Heart left ventricle (tissue), 16 donors: ENCODE measurements at regions not wholly inside any gene's neighbourhood (a gene's known extent, or its start where the extent isn't known, plus 50 kb on each side); places are given as distances from the start of the nearest gene placed in this dataset.

Source experiments
- ATAC-seq, 4 donors: fragments of 200-7000 bp; cut with Tn5 transposase; one replicate each; pipeline ENCODE4 v1.9.1; 2020 to 2022; ENCODE audit warnings: moderate library complexity in 4 of 4, mild to moderate bottlenecking in 3 of 4, moderate number of reproducible peaks in 1 of 4
- DNase-seq, 5 donors: peaks; one replicate each; pipeline ENCODE4 v3.0.0-alpha.2; 2020
- H3K27ac ChIP-seq, 12 donors: fragments of 200-600 bp; sonication (generic) in 4 of 12; one replicate each; pipeline versions ENCODE4 v1.5.0 to v1.8.0; 2016 to 2022; ENCODE audit warnings: mild to moderate bottlenecking in 2 of 12
- H3K27me3 ChIP-seq, 9 donors: fragments of 200-600 bp; sonication (generic) in 2 of 9; one replicate each; pipeline versions ENCODE4 v1.5.1 to v1.8.0; 2016 to 2022; ENCODE audit warnings: mild to moderate bottlenecking in 3 of 9
- H3K36me3 ChIP-seq, 9 donors: fragments of 200-600 bp; sonication (generic) in 2 of 9; one replicate each; pipeline versions ENCODE4 v1.5.0 to v1.8.0; 2018 to 2022; ENCODE audit warnings: mild to moderate bottlenecking in 2 of 9
- H3K4me1 ChIP-seq, 12 donors: fragments of 200-600 bp; sonication (generic) in 4 of 12; one replicate each; pipeline versions ENCODE4 v1.5.0 to v1.8.0; 2016 to 2022; ENCODE audit warnings: mild to moderate bottlenecking in 3 of 12
- H3K4me3 ChIP-seq, 12 donors: fragments of 200-600 bp; sonication (generic) in 4 of 12; one replicate each; pipeline versions ENCODE4 v1.5.0 to v1.8.0; 2017 to 2022; ENCODE audit warnings: mild to moderate bottlenecking in 9 of 12, moderate library complexity in 4 of 12
- H3K9me3 ChIP-seq, 12 donors: fragments of 200-600 bp; sonication (generic) in 4 of 12; one replicate each; pipeline versions ENCODE4 v1.5.0 to v1.8.0; 2016 to 2022; ENCODE audit warnings: mild to moderate bottlenecking in 1 of 12
- CTCF ChIP-seq, 12 donors: fragments of 200-600 bp; sonication (generic) in 4 of 12; IDR thresholded peaks; one replicate each; pipeline versions ENCODE4 v1.5.0 to v1.8.0; 2018 to 2022; ENCODE audit warnings: antibody characterized with exemption in 12 of 12, mild to moderate bottlenecking in 5 of 12
- POLR2A ChIP-seq, 2 donors: fragments of 450-650 bp; IDR thresholded peaks; one replicate each; pipeline ENCODE4 v1.6.1; 2017; ENCODE audit warnings: antibody characterized with exemption in 2 of 2, mild to moderate bottlenecking in 2 of 2, moderate library complexity in 2 of 2
- WGBS, 4 donors: extraction: QIAGEN DNeasy Blood & Tissue Kit in 2 of 4; methylation state at CpG; one replicate each; pipeline versions ENCODE4 v1.1.5 to v1.1.7; 2013 to 2018; 5-methylcytosine and 5-hydroxymethylcytosine counted together
- intact Hi-C, 10 donors: fragments of 100-400 bp; cut with DNase I; formaldehyde crosslinking; loops; one replicate each; pipeline versions ENCODE4 v1.11.1 to v1.14.2; 2022
- donor health status: ischemic (EF 13 %, LVEDD 7.1; RV severe dilation, severe dysfunction).
- donor health status: healthy with polysubstance abuse.
- donor health status: DM: no; HTN: yes; CAD: no.
- donor health status: DM: no; HTN: no; CAD: no.
- donor health status: ischemic (EF 25% LVEDD 6.9; RV normal size, moderate dysfunction).
- donor health status: ischemic (EF 25% LVEDD 5.7; RV mildly dilated, moderate dysfunction).
- donor health status: healthy.
- donor health status: DM: yes; HTN: yes; CAD: no.
- donor health status: ischemic (EF 35%, LVEDD 5.7; RV mildly dilated, moderate dysfunction).
- donor health status: nonischemic (EF 11% LVEDD 7.7; RV severe dilation, severe dysfunction).
- donor health status: DM: yes; HTN: yes; CAD: no.
- donor health status: PGD.
- donor health status: ischemic (EF 29% LVEDD 5.4; RV normal size, mild dysfunction).
- donor health status: nonischemic (EF 23%, LVEDD 6.1; RV moderate dilation, normal function).

- Histone ChIP-seq H3K27me3 (peaks cover 0 to 10% (median 0%) of the 10 kb centered on the region in 9 donors), H3K36me3 (no peaks in the 10 kb centered on the region), H3K9me3 (no peaks in the 10 kb centered on the region), H3K4me3 (no peak overlapping the region), H3K27ac (no peak overlapping the region), H3K4me1 (no peaks in the 10 kb centered on the region)
- no peak for TF ChIP-seq CTCF (IDR thresholded peaks at IDR 0.05)
- TF ChIP-seq POLR2A (IDR thresholded peaks at IDR 0.05): no peak
- no peak for DNase-seq
- 39 to 60% (median 46%) methylated on average over 5 of the region's 5 CpGs for WGBS, 4 donors
- ATAC-seq: no peak
- intact Hi-C loops: no loop called here
These were observed 965.2 kb downstream of the VRK1 start for GRCh38 chr14:97762386-97762785.

- TF ChIP-seq CTCF (IDR thresholded peaks at IDR 0.05) (no peak), POLR2A (IDR thresholded peaks at IDR 0.05) (no peak)
- no peaks in the 10 kb centered on the region for H3K4me1 ChIP-seq
- intact Hi-C loops: no loop called here
- H3K27me3 ChIP-seq: peaks cover 0 to 10% (median 0%) of the 10 kb centered on the region in 9 donors
- no peaks in the 10 kb centered on the region for H3K36me3 ChIP-seq
- ATAC-seq (no peak), DNase-seq (no peak)
- no peak overlapping the region for H3K4me3 ChIP-seq
- 68 to 74% (median 72%) methylated on average over 8 of the region's 8 CpGs for WGBS, 4 donors
- H3K27ac ChIP-seq: no peak overlapping the region
- no peaks in the 10 kb centered on the region for H3K9me3 ChIP-seq
These were observed 974.3 kb downstream of the VRK1 start for GRCh38 chr14:97771340-97772045.

GRCh38 chr14:97773598-97773997 lies 976.4 kb downstream of the VRK1 start:
- ATAC-seq: no peak
- intact Hi-C loops: no loop called here
- H3K4me1 ChIP-seq: no peaks in the 10 kb centered on the region
- H3K36me3 ChIP-seq: no peaks in the 10 kb centered on the region
- DNase-seq: no peak
- no peak for TF ChIP-seq POLR2A (IDR thresholded peaks at IDR 0.05)
- no peak for TF ChIP-seq CTCF (IDR thresholded peaks at IDR 0.05)
- WGBS, 4 donors: 68 to 77% (median 70%) methylated on average over 6 of the region's 6 CpGs
- no peak overlapping the region for H3K27ac ChIP-seq
- H3K9me3 ChIP-seq: no peaks in the 10 kb centered on the region
- H3K4me3 ChIP-seq: no peak overlapping the region
- H3K27me3 ChIP-seq: peaks cover 0 to 8% (median 0%) of the 10 kb centered on the region in 9 donors

GRCh38 chr14:97776890-97777558 lies 979.8 kb downstream of the VRK1 start:
- TF ChIP-seq POLR2A (IDR thresholded peaks at IDR 0.05): no peak
- TF ChIP-seq CTCF (IDR thresholded peaks at IDR 0.05): no peak
- intact Hi-C loops: no loop called here
- H3K9me3 ChIP-seq: no peaks in the 10 kb centered on the region
- no peak overlapping the region for H3K4me3 ChIP-seq
- no peaks in the 10 kb centered on the region for H3K4me1 ChIP-seq
- H3K27me3 ChIP-seq: peaks cover 0 to 8% (median 0%) of the 10 kb centered on the region in 9 donors
- DNase-seq: no peak
- no peak overlapping the region for H3K27ac ChIP-seq
- no peak for ATAC-seq
- WGBS, 4 donors: 24 to 39% (median 33%) methylated on average over 5 of the region's 5 CpGs
- H3K36me3 ChIP-seq: no peaks in the 10 kb centered on the region
